ENCODE measurements at regions not wholly inside any gene's neighbourhood (a gene's known extent, or its start where the extent isn't known, plus 50 kb on each side); places are given as distances from the start of the nearest gene placed in this dataset.

GRCh38 chr17:13746404-13746803, 144.7 kb upstream of the HS3ST3A1 start:
- no peak for ATAC-seq
- peaks cover 28% of the 10 kb centered on the region for H3K4me1 Mint-ChIP-seq
- peaks cover 12% of the 10 kb centered on the region for H3K36me3 Mint-ChIP-seq
- H3K4me3 Mint-ChIP-seq, result no peak overlapping the region
- no peak overlapping the region for H3K27ac Mint-ChIP-seq
- peaks cover 3% of the 10 kb centered on the region; the same call in 1 of the 2 replicates for H3K27me3 Mint-ChIP-seq (ENCODE audit: low read depth)
- POLR2A ChIA-PET, result no interaction called here
- peaks cover 26% of the 10 kb centered on the region for H3K9me3 Mint-ChIP-seq
- DNase-seq (ENCODE audit: low spot score), result no peak
- TF ChIP-seq NFYB (CRISPR knock-in tag; conservative IDR thresholded peaks at IDR 0.05; ENCODE audit: low read depth) (no peak), KAT7 (CRISPR knock-in tag; IDR thresholded peaks at IDR 0.05; ENCODE audit: borderline replicate concordance) (no peak), TEAD1 (CRISPR knock-in tag; IDR thresholded peaks at IDR 0.05) (no peak), ZNF512 (CRISPR knock-in tag; IDR thresholded peaks at IDR 0.05; ENCODE audit: borderline replicate concordance) (no peak), ZNF138 (CRISPR knock-in tag; conservative IDR thresholded peaks at IDR 0.05) (no peak), CDX4 (CRISPR knock-in tag; IDR thresholded peaks at IDR 0.05; ENCODE audit: borderline replicate concordance) (no peak), ERG (CRISPR knock-in tag; IDR thresholded peaks at IDR 0.05) (no peak)
- CTCF ChIA-PET, result no interaction called here

GRCh38 chr17:13749166-13749890, 147.6 kb upstream of the HS3ST3A1 start:
- Mint-ChIP-seq H3K27ac (no peak overlapping the region), H3K4me3 (no peak overlapping the region), H3K9me3 (peaks cover 26% of the 10 kb centered on the region), H3K4me1 (peaks cover 57% of the 10 kb centered on the region), H3K36me3 (peaks cover 12% of the 10 kb centered on the region), H3K27me3 (ENCODE audit: low read depth) (peaks cover 3% of the 10 kb centered on the region; the same call in 1 of the 2 replicates)
- ATAC-seq, result no peak
- POLR2A ChIA-PET, result interaction anchor here (0.6 kb wide), 1 partner anchor 1033 kb away, joined by 3 read pairs; no protein-coding TSS in a partner anchor
- DNase-seq (ENCODE audit: low spot score), result no peak
- CTCF ChIA-PET, result interaction anchor here (1.8 kb wide), 1 partner anchor 14 kb away, joined by 5 read pairs; no protein-coding TSS in a partner anchor
- TF ChIP-seq ESRRA (CRISPR knock-in tag; IDR thresholded peaks at IDR 0.05; ENCODE audit: borderline replicate concordance), result no peak
- no peak for TF ChIP-seq TEAD4 (CRISPR knock-in tag; IDR thresholded peaks at IDR 0.05)
- TF ChIP-seq ZNF219 (CRISPR knock-in tag; IDR thresholded peaks at IDR 0.05; ENCODE audit: borderline replicate concordance), result no peak
- no peak for TF ChIP-seq ZNF281 (CRISPR knock-in tag; IDR thresholded peaks at IDR 0.05)
- TF ChIP-seq FOXP4 (CRISPR knock-in tag; IDR thresholded peaks at IDR 0.05), result no peak
- no peak for TF ChIP-seq GABPB1 (CRISPR knock-in tag; IDR thresholded peaks at IDR 0.05)
- TF ChIP-seq JAZF1 (CRISPR knock-in tag; IDR thresholded peaks at IDR 0.05), result no peak
- TF ChIP-seq NR3C1 (CRISPR knock-in tag; conservative IDR thresholded peaks at IDR 0.05; ENCODE audit: low read depth), result no peak
- TF ChIP-seq ATF1 (CRISPR knock-in tag; IDR thresholded peaks at IDR 0.05), result no peak
- no peak for TF ChIP-seq STAT6 (CRISPR knock-in tag; conservative IDR thresholded peaks at IDR 0.05; ENCODE audit: low read depth)
- no peak for TF ChIP-seq MXD4 (CRISPR knock-in tag; IDR thresholded peaks at IDR 0.05; ENCODE audit: borderline replicate concordance)
- no peak for TF ChIP-seq ATF2 (CRISPR knock-in tag; IDR thresholded peaks at IDR 0.05; ENCODE audit: borderline replicate concordance, low read depth)

All from WTC11 (cell line).